Glomerular endothelial cell (primary cell): ENCODE measurements at regions not wholly inside any gene's neighbourhood (a gene's known extent, or its start where the extent isn't known, plus 50 kb on each side); places are given as distances from the start of the nearest gene placed in this dataset.
"Not testable (repeated sequence)": the region's sequence is repeated elsewhere in the genome, so short reads cannot be mapped to it uniquely, and the experiment has no call there.

ENCODE experiments used
- DNase-seq: peaks from one replicate; pipeline ENCODE4 v3.0.0-alpha.2; 2011; ENCODE audit warnings: low read depth, low spot score; ENCODE audit errors: extremely low read depth

- DNase-seq = no peak
Observed at GRCh38 chr15:100764778-100765466, 114.7 kb upstream of the ALDH1A3 start.

- DNase-seq = no peak
Observed at GRCh38 chr15:100765467-100766241, 114.0 kb upstream of the ALDH1A3 start.

- DNase-seq = no peak
Observed at GRCh38 chr15:100766243-100767000, 113.2 kb upstream of the ALDH1A3 start.

GRCh38 chr15:100767001-100767825, 112.4 kb upstream of the ALDH1A3 start:
- no peak for DNase-seq

GRCh38 chr15:100768501-100768931, 111.1 kb upstream of the ALDH1A3 start:
- DNase-seq = no peak

- DNase-seq = no peak
Observed at GRCh38 chr15:100769043-100769974, 110.3 kb upstream of the ALDH1A3 start.

GRCh38 chr15:100769975-100770340, 109.7 kb upstream of the ALDH1A3 start:
- no peak for DNase-seq

GRCh38 chr15:100770661-100771584, 108.7 kb upstream of the ALDH1A3 start:
- no peak for DNase-seq

GRCh38 chr15:100771746-100772145, 107.9 kb upstream of the ALDH1A3 start:
- no peak for DNase-seq

- no peak for DNase-seq
Observed at GRCh38 chr15:100772478-100772877, 107.2 kb upstream of the ALDH1A3 start.

- no peak for DNase-seq
Observed at GRCh38 chr15:100772892-100773520, 106.6 kb upstream of the ALDH1A3 start.

GRCh38 chr15:100774044-100774443, 105.6 kb upstream of the ALDH1A3 start:
- not testable (repeated sequence) for DNase-seq

- no peak for DNase-seq
Observed at GRCh38 chr15:100775581-100776185, 103.9 kb upstream of the ALDH1A3 start.

- DNase-seq = no peak
Observed at GRCh38 chr15:100777821-100778220, 101.8 kb upstream of the ALDH1A3 start.

- DNase-seq = no peak
Observed at GRCh38 chr15:100778831-100779288, 100.8 kb upstream of the ALDH1A3 start.

- DNase-seq = no peak
Observed at GRCh38 chr15:100779331-100780207, 100.1 kb upstream of the ALDH1A3 start.
